Liver (tissue), 8 donors: ENCODE measurements at regions not wholly inside any gene's neighbourhood (a gene's known extent, or its start where the extent isn't known, plus 50 kb on each side); places are given as distances from the start of the nearest gene placed in this dataset.

Experiments used
- DNase-seq: peaks from one replicate; pipeline ENCODE4 v3.0.0-alpha.2; 2017; ENCODE audit warnings: low spot score
- H3K27ac ChIP-seq, 2 donors: one replicate each; pipeline ENCODE4 v1.7.0; 2013; ENCODE audit warnings: inconsistent platforms in 2 of 2, low read length in 2 of 2, control low read depth in 1 of 2, low read depth in 1 of 2, mild to moderate bottlenecking in 1 of 2
- H3K27me3 ChIP-seq, 4 donors: one replicate each; pipeline versions ENCODE4 v1.6.1 to v1.7.0; 2013; ENCODE audit warnings: low read length in 3 of 4, inconsistent platforms in 1 of 4, mild to moderate bottlenecking in 1 of 4, moderate library complexity in 1 of 4; ENCODE audit not compliant: control insufficient read depth in 4 of 4, insufficient read depth in 4 of 4
- H3K36me3 ChIP-seq, 4 donors: one replicate each; pipeline versions ENCODE4 v1.6.1 to v1.7.0; 2013; ENCODE audit warnings: low read length in 3 of 4, mild to moderate bottlenecking in 3 of 4, low read depth in 1 of 4, moderate library complexity in 1 of 4; ENCODE audit not compliant: control insufficient read depth in 4 of 4, insufficient read depth in 3 of 4
- H3K4me1 ChIP-seq, 4 donors: one replicate each; pipeline versions ENCODE4 v1.6.1 to v1.7.0; 2013; ENCODE audit warnings: low read length in 3 of 4, mild to moderate bottlenecking in 3 of 4, moderate library complexity in 1 of 4; ENCODE audit not compliant: control insufficient read depth in 4 of 4, insufficient read depth in 4 of 4
- H3K4me3 ChIP-seq, 3 donors: one replicate each; pipeline versions ENCODE4 v1.6.1 to v1.7.0; 2013; ENCODE audit warnings: low read length in 3 of 3, control low read depth in 1 of 3, low read depth in 1 of 3, mild to moderate bottlenecking in 1 of 3
- H3K9ac ChIP-seq, 2 donors: one replicate each; pipeline ENCODE4 v1.7.0; 2013; ENCODE audit warnings: low read length in 2 of 2, mild to moderate bottlenecking in 2 of 2, moderate library complexity in 2 of 2, control low read depth in 1 of 2, low read depth in 1 of 2
- H3K9me3 ChIP-seq, 4 donors: one replicate each; pipeline versions ENCODE4 v1.6.1 to v1.7.0; 2013; ENCODE audit warnings: low read length in 3 of 4; ENCODE audit not compliant: control insufficient read depth in 4 of 4
- ATF3 ChIP-seq: IDR thresholded peaks from 2 replicates; pipeline ENCODE4 v1.6.1; 2016; ENCODE audit warnings: antibody characterized with exemption
- CTCF ChIP-seq: fragments of 150-350 bp; IDR thresholded peaks from 2 replicates; pipeline ENCODE4 v1.5.1; 2017; ENCODE audit warnings: improper control_type of control experiment, low read depth, low read length; ENCODE audit not compliant: missing input control
- EGR1 ChIP-seq, 2 donors: IDR thresholded peaks; 2 replicates each; pipeline ENCODE4 v1.6.1; 2016 to 2018; ENCODE audit warnings: antibody characterized with exemption in 2 of 2, low read depth in 2 of 2
- FOXA1 ChIP-seq: IDR thresholded peaks from 2 replicates; pipeline ENCODE4 v1.6.1; 2016; ENCODE audit warnings: antibody characterized with exemption
- FOXA2 ChIP-seq: IDR thresholded peaks from 2 replicates; pipeline ENCODE4 v1.6.1; 2016; ENCODE audit warnings: antibody characterized with exemption
- GABPA ChIP-seq, 2 donors: IDR thresholded peaks in 1 of 2; conservative IDR thresholded peaks in 1 of 2; 2 replicates each; pipeline ENCODE4 v1.6.1; 2016; ENCODE audit warnings: antibody characterized with exemption in 2 of 2, mild to moderate bottlenecking in 1 of 2, moderate library complexity in 1 of 2
- HNF4A ChIP-seq, 2 donors: conservative IDR thresholded peaks; 2 replicates each; pipeline ENCODE4 v1.6.1; 2016; ENCODE audit warnings: antibody characterized with exemption in 2 of 2, mild to moderate bottlenecking in 2 of 2
- HNF4G ChIP-seq: IDR thresholded peaks from 2 replicates; pipeline ENCODE4 v1.6.1; 2016; ENCODE audit warnings: antibody characterized with exemption
- JUND ChIP-seq, 2 donors: IDR thresholded peaks; 2 replicates each; pipeline ENCODE4 v1.6.1; 2016; ENCODE audit warnings: antibody characterized with exemption in 2 of 2
- MAX ChIP-seq: IDR thresholded peaks from 2 replicates; pipeline ENCODE4 v1.6.1; 2016; ENCODE audit warnings: antibody characterized with exemption
- NR2F2 ChIP-seq: IDR thresholded peaks from 2 replicates; pipeline ENCODE4 v1.6.1; 2016; ENCODE audit warnings: antibody characterized with exemption
- RAD21 ChIP-seq, 2 donors: IDR thresholded peaks; 2 replicates each; pipeline ENCODE4 v1.6.1; 2016; ENCODE audit warnings: antibody characterized with exemption in 2 of 2, mild to moderate bottlenecking in 2 of 2
- RXRA ChIP-seq, 2 donors: IDR thresholded peaks; 2 replicates each; pipeline ENCODE4 v1.6.1; 2017 to 2018; ENCODE audit warnings: antibody characterized with exemption in 2 of 2, mild to moderate bottlenecking in 1 of 2
- SP1 ChIP-seq: IDR thresholded peaks from 2 replicates; pipeline ENCODE4 v1.6.1; 2018; ENCODE audit warnings: antibody characterized with exemption, mild to moderate bottlenecking
- TAF1 ChIP-seq: conservative IDR thresholded peaks from 2 replicates; pipeline ENCODE4 v1.6.1; 2016; ENCODE audit warnings: antibody characterized with exemption, mild to moderate bottlenecking
- YY1 ChIP-seq: IDR thresholded peaks from 2 replicates; pipeline ENCODE4 v1.6.1; 2016; ENCODE audit warnings: antibody characterized with exemption, mild to moderate bottlenecking
- WGBS: extraction: QIAGEN DNeasy Blood & Tissue Kit; methylation state at CpG from one replicate; pipeline ENCODE4 v1.1.7; 2013; 5-methylcytosine and 5-hydroxymethylcytosine counted together
- TF ChIP-seq, protein P1 (sequence below): IDR thresholded peaks from 2 replicates; pipeline ENCODE4 v1.6.1; 2016; ENCODE audit warnings: antibody characterized with exemption, mild to moderate bottlenecking
- TF ChIP-seq, protein P2 (sequence below): IDR thresholded peaks from 2 replicates; pipeline ENCODE4 v1.6.1; 2016; ENCODE audit warnings: antibody characterized with exemption
- donor health status: healthy.
- donor health status: healthy.
- donor health status: healthy.
- donor health status: healthy.
- donor health status: healthy.

- 56% methylated on average over 1 of the region's 1 CpG for WGBS
- no peak overlapping the region for H3K27ac ChIP-seq
- no peak for DNase-seq
- no peak overlapping the region for H3K4me3 ChIP-seq
- H3K4me1 ChIP-seq = no peaks in the 10 kb centered on the region
- H3K9me3 ChIP-seq = no peaks in the 10 kb centered on the region
- no peaks in the 10 kb centered on the region for H3K36me3 ChIP-seq
- H3K27me3 ChIP-seq = no peaks in the 10 kb centered on the region
- H3K9ac ChIP-seq = no peak overlapping the region
- TF ChIP-seq RAD21 (IDR thresholded peaks at IDR 0.05) (no peak), GABPA (IDR thresholded peaks at IDR 0.05 in 1 of 2, conservative IDR thresholded peaks at IDR 0.05 in 1 of 2) (no peak), MAX (no peak), HNF4A (conservative IDR thresholded peaks at IDR 0.05) (no peak), EGR1 (IDR thresholded peaks at IDR 0.05; ENCODE audit: low read depth in 2 of 2) (no peak), RXRA (IDR thresholded peaks at IDR 0.05) (no peak), YY1 (no peak), HNF4G (no peak), FOXA1 (no peak), CTCF (no peak), JUND (IDR thresholded peaks at IDR 0.05) (no peak), ATF3 (no peak), FOXA2 (no peak), TAF1 (no peak), SP1 (no peak), NR2F2 (no peak)
- TF ChIP-seq, protein P1, sequence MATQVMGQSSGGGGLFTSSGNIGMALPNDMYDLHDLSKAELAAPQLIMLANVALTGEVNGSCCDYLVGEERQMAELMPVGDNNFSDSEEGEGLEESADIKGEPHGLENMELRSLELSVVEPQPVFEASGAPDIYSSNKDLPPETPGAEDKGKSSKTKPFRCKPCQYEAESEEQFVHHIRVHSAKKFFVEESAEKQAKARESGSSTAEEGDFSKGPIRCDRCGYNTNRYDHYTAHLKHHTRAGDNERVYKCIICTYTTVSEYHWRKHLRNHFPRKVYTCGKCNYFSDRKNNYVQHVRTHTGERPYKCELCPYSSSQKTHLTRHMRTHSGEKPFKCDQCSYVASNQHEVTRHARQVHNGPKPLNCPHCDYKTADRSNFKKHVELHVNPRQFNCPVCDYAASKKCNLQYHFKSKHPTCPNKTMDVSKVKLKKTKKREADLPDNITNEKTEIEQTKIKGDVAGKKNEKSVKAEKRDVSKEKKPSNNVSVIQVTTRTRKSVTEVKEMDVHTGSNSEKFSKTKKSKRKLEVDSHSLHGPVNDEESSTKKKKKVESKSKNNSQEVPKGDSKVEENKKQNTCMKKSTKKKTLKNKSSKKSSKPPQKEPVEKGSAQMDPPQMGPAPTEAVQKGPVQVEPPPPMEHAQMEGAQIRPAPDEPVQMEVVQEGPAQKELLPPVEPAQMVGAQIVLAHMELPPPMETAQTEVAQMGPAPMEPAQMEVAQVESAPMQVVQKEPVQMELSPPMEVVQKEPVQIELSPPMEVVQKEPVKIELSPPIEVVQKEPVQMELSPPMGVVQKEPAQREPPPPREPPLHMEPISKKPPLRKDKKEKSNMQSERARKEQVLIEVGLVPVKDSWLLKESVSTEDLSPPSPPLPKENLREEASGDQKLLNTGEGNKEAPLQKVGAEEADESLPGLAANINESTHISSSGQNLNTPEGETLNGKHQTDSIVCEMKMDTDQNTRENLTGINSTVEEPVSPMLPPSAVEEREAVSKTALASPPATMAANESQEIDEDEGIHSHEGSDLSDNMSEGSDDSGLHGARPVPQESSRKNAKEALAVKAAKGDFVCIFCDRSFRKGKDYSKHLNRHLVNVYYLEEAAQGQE = no peak
- TF ChIP-seq, protein P2, sequence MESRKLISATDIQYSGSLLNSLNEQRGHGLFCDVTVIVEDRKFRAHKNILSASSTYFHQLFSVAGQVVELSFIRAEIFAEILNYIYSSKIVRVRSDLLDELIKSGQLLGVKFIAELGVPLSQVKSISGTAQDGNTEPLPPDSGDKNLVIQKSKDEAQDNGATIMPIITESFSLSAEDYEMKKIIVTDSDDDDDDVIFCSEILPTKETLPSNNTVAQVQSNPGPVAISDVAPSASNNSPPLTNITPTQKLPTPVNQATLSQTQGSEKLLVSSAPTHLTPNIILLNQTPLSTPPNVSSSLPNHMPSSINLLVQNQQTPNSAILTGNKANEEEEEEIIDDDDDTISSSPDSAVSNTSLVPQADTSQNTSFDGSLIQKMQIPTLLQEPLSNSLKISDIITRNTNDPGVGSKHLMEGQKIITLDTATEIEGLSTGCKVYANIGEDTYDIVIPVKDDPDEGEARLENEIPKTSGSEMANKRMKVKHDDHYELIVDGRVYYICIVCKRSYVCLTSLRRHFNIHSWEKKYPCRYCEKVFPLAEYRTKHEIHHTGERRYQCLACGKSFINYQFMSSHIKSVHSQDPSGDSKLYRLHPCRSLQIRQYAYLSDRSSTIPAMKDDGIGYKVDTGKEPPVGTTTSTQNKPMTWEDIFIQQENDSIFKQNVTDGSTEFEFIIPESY = no peak
These were observed 1037.2 kb upstream of the B3GALT2 start for GRCh38 chr1:194223596-194223995.
